Lung microvascular endothelial cell (primary cell): ENCODE measurements at regions not wholly inside any gene's neighbourhood (a gene's known extent, or its start where the extent isn't known, plus 50 kb on each side); places are given as distances from the start of the nearest gene placed in this dataset.

Experiments used
- DNase-seq, 2 donors: peaks; one replicate each; pipeline versions ENCODE4 v3.0.0 to v3.0.0-alpha.2; 2010; ENCODE audit warnings: low read depth in 2 of 2

GRCh38 chr5:167971706-167972105 is 319.7 kb upstream of the WWC1 start:
- no peak for DNase-seq

- no peak for DNase-seq
Observed at GRCh38 chr5:167973126-167973525, 318.3 kb upstream of the WWC1 start.

- no peak for DNase-seq
Observed at GRCh38 chr5:167984951-167985350, 306.5 kb upstream of the WWC1 start.

- DNase-seq = no peak
Observed at GRCh38 chr5:167985373-167985772, 306.1 kb upstream of the WWC1 start.

GRCh38 chr5:167987490-167988280 is 303.8 kb upstream of the WWC1 start:
- DNase-seq = no peak

- DNase-seq = no peak
Observed at GRCh38 chr5:167992868-167993267, 298.6 kb upstream of the WWC1 start.

GRCh38 chr5:167993771-167994170 is 297.7 kb upstream of the WWC1 start:
- no peak for DNase-seq

- no peak for DNase-seq
Observed at GRCh38 chr5:167995844-167996425, 295.5 kb upstream of the WWC1 start.

GRCh38 chr5:167998148-167998767 is 293.2 kb upstream of the WWC1 start:
- DNase-seq = no peak

GRCh38 chr5:167999182-167999581 is 292.3 kb upstream of the WWC1 start:
- DNase-seq = no peak

- DNase-seq = no peak
Observed at GRCh38 chr5:168001318-168001717, 290.1 kb upstream of the WWC1 start.

GRCh38 chr5:168002116-168002515 is 289.3 kb upstream of the WWC1 start:
- no peak for DNase-seq

- DNase-seq = no peak
Observed at GRCh38 chr5:168005093-168005492, 286.4 kb upstream of the WWC1 start.

- no peak for DNase-seq
Observed at GRCh38 chr5:168005936-168006335, 285.5 kb upstream of the WWC1 start.

- no peak for DNase-seq
Observed at GRCh38 chr5:168006456-168007130, 284.9 kb upstream of the WWC1 start.

GRCh38 chr5:168007286-168007685 is 284.2 kb upstream of the WWC1 start:
- DNase-seq = no peak

- DNase-seq = no peak
Observed at GRCh38 chr5:168008555-168008954, 282.9 kb upstream of the WWC1 start.

GRCh38 chr5:168011096-168011495 is 280.3 kb upstream of the WWC1 start:
- DNase-seq = no peak

- no peak for DNase-seq
Observed at GRCh38 chr5:168012006-168012405, 279.4 kb upstream of the WWC1 start.

GRCh38 chr5:168013546-168013945 is 277.9 kb upstream of the WWC1 start:
- DNase-seq = no peak

- no peak for DNase-seq
Observed at GRCh38 chr5:168014433-168015123, 276.9 kb upstream of the WWC1 start.

GRCh38 chr5:168015506-168015905 is 275.9 kb upstream of the WWC1 start:
- DNase-seq = no peak
